ENCODE measurements at regions not wholly inside any gene's neighbourhood (a gene's known extent, or its start where the extent isn't known, plus 50 kb on each side); places are given as distances from the start of the nearest gene placed in this dataset.

DNA sequence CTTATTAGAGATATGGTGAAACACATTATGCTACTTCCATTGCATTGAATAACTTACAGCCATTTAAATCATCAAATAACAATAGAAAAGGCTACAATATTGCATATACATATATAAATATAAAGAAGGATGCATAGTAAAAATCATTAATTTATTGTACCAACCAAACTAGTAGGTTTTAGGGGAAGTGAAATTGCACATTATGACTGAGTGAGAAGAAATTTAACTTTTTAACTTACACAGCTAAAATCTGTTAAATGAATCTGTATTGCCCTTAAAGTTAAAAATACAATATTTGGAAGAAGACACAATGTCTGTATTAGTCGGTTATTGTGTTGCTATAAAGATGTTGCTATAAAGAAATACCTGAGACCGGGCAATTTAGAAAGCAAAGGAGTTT is 2073.7 kb upstream of the ACO1 start:
- H2BK120ac ChIP-seq (replicated peaks; ENCODE audit: low read depth, low read length) = no peak overlapping the region
- no peak overlapping the region for H2BK20ac ChIP-seq (ENCODE audit: low read length)
- no peak overlapping the region for H3K4me3 ChIP-seq (ENCODE audit: extremely low read depth in 1 of 4, insufficient read depth in 2 of 4, low read depth in 3 of 4, low read length in 4 of 4)
- H3K4ac ChIP-seq (replicated peaks; ENCODE audit: insufficient read length, low read depth, low read length) = no peak overlapping the region
- FAIRE-seq (no peak), DNase-seq (ENCODE audit: low read depth in 1 of 2, low spot score in 2 of 2) (no peak)
- ChIA-PET CTCF (ENCODE audit: partially characterized antibody) (interaction anchor here (0.5 kb wide), 1 partner anchor 541 kb away, joined by 3 read pairs; no protein-coding TSS in a partner anchor), POLR2A (ENCODE audit: partially characterized antibody) (no interaction called here)
- H3K27me3 ChIP-seq (replicated peaks in 1 of 4; ENCODE audit: control insufficient read depth in 3 of 4, extremely low read depth in 1 of 4, insufficient read depth in 3 of 4, low read length in 3 of 4) = no peaks in the 10 kb centered on the region
- no peak overlapping the region for H3K23ac ChIP-seq (ENCODE audit: insufficient read length)
- no peak overlapping the region for H4K5ac ChIP-seq (ENCODE audit: insufficient read length, low read depth, low read length)
- H3K18ac ChIP-seq (ENCODE audit: extremely low read depth, low read length) = no peak overlapping the region
- H3K23me2 ChIP-seq (ENCODE audit: low read depth, low read length) = no peaks in the 10 kb centered on the region
- H4K8ac ChIP-seq (ENCODE audit: extremely low read depth, insufficient read depth, low read length) = no peak overlapping the region
- no peaks in the 10 kb centered on the region for H3K4me1 ChIP-seq (replicated peaks in 1 of 4; ENCODE audit: control insufficient read depth in 3 of 4, insufficient read depth in 4 of 4, low read length in 3 of 4)
- no peak overlapping the region for H2AFZ ChIP-seq (ENCODE audit: low read length)
- no peak overlapping the region for H3K4me2 ChIP-seq (ENCODE audit: insufficient read depth in 1 of 2, low read depth in 2 of 2, low read length in 2 of 2)
- no peak overlapping the region for H2BK5ac ChIP-seq (ENCODE audit: low read depth, low read length)
- no peaks in the 10 kb centered on the region for H3K79me1 ChIP-seq (ENCODE audit: low read depth, low read length)
- no peaks in the 10 kb centered on the region for H4K20me1 ChIP-seq (replicated peaks in 1 of 2; ENCODE audit: control insufficient read depth in 1 of 2, insufficient read depth in 2 of 2, low read length in 2 of 2)
- no peak overlapping the region for H4K91ac ChIP-seq (replicated peaks; ENCODE audit: insufficient read length, low read length)
- H3K79me2 ChIP-seq (ENCODE audit: control insufficient read depth in 1 of 2, insufficient read depth in 2 of 2, low read length in 2 of 2) = no peaks in the 10 kb centered on the region
- no peaks in the 10 kb centered on the region for H3K36me3 ChIP-seq (ENCODE audit: control insufficient read depth in 2 of 4, insufficient read depth in 4 of 4, low read length in 3 of 4)
- no peak overlapping the region for H2BK12ac ChIP-seq (ENCODE audit: low read depth, low read length)
- H2AK5ac ChIP-seq (ENCODE audit: low read depth, low read length) = no peak overlapping the region
- no peak overlapping the region for H3K14ac ChIP-seq (ENCODE audit: insufficient read length)
- 89% methylated on average over 2 of the region's 2 CpGs; no CpG with 5 or more reads in 1 of the 2 experiments for WGBS, 2 experiments (ENCODE audit: extremely low coverage in 1 of 2, insufficient coverage in 1 of 2, insufficient read length in 1 of 2, insufficient replicate concordance in 2 of 2, low coverage in 1 of 2, low lambda C conversion rate in 2 of 2, missing lambda C conversion rate in 1 of 2)
- H3K9ac ChIP-seq (replicated peaks in 1 of 4; ENCODE audit: extremely low read depth in 1 of 4, low read depth in 3 of 4, low read length in 3 of 4) = no peak overlapping the region
- no peak overlapping the region for H2BK15ac ChIP-seq (ENCODE audit: low read length)
- no peak overlapping the region for H3K27ac ChIP-seq (ENCODE audit: low read depth, low read length)
- no peak overlapping the region for H3K56ac ChIP-seq (replicated peaks; ENCODE audit: insufficient read length, low read depth, low read length)
- H3K9me3 ChIP-seq (ENCODE audit: insufficient read depth in 2 of 2, low read depth in 1 of 2, low read length in 1 of 2) = no peaks in the 10 kb centered on the region
- no peak for TF ChIP-seq KDM5A (IDR thresholded peaks at IDR 0.05; ENCODE audit: low read length)
- TF ChIP-seq TBP (IDR thresholded peaks at IDR 0.05; ENCODE audit: low read depth, low read length) = no peak
- TF ChIP-seq SP4 (IDR thresholded peaks at IDR 0.05; ENCODE audit: low read length) = no peak
